ENCODE measurements at regions not wholly inside any gene's neighbourhood (a gene's known extent, or its start where the extent isn't known, plus 50 kb on each side); places are given as distances from the start of the nearest gene placed in this dataset.
"Not testable (repeated sequence)": the region's sequence is repeated elsewhere in the genome, so short reads cannot be mapped to it uniquely, and the experiment has no call there.

DNA sequence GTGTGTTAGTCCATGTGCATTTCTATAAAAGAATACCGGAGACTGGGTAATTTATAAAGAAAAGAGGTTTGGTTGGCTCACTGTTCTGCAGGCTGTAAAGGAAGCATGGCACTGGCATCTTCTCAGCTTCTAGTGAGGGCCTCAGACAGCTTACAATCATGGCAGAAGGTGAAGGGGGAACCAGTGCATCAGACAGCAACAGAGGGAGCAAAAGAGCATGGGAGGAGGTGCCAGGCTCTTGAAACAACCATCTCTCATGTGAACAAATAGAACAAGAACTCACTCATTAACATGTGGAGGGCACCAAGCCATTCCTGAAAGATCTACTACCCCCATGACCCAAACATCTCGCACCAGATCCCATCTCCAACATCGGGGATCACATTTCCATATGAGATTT lies 89.2 kb upstream of the IL33 start:
- POLR2A ChIA-PET = no interaction called here
- no peak for ATAC-seq
- H3K4me3 Mint-ChIP-seq = no peak overlapping the region
- no peak for DNase-seq
- no peaks in the 10 kb centered on the region for H3K36me3 Mint-ChIP-seq
- H3K4me1 Mint-ChIP-seq = no peaks in the 10 kb centered on the region
- H3K9me3 Mint-ChIP-seq = no peaks in the 10 kb centered on the region
- no peak overlapping the region for H3K27ac Mint-ChIP-seq
- peaks cover 12 to 40% (median 15%) of the 10 kb centered on the region in 5 donors for H3K27me3 Mint-ChIP-seq

DNA sequence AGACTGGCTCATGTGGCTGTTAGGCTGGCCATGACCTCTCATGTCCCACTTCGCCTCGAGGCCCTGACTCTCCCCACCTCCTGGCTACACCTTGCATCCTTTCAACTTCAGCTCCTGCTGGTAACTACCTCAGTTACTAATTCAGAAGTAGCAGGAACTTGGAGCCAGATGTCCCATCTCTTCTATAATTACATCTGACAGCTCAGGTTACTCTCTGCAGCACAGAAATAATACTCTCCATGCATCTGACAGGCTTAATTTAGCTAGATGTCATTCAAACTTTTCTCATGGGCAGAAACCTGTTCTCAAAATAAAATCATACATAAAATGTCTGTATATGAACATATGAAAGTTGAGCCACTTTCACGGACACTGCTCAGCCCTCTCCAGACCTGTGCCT lies 92.2 kb upstream of the IL33 start:
- H3K36me3 Mint-ChIP-seq = no peaks in the 10 kb centered on the region
- no peak overlapping the region for H3K27ac Mint-ChIP-seq
- H3K4me3 Mint-ChIP-seq = no peak overlapping the region
- no peak for DNase-seq
- peaks cover 6 to 25% (median 9%) of the 10 kb centered on the region in 5 donors for H3K27me3 Mint-ChIP-seq
- no peaks in the 10 kb centered on the region for H3K4me1 Mint-ChIP-seq
- no peaks in the 10 kb centered on the region for H3K9me3 Mint-ChIP-seq
- POLR2A ChIA-PET = no interaction called here
- no peak for ATAC-seq

DNA sequence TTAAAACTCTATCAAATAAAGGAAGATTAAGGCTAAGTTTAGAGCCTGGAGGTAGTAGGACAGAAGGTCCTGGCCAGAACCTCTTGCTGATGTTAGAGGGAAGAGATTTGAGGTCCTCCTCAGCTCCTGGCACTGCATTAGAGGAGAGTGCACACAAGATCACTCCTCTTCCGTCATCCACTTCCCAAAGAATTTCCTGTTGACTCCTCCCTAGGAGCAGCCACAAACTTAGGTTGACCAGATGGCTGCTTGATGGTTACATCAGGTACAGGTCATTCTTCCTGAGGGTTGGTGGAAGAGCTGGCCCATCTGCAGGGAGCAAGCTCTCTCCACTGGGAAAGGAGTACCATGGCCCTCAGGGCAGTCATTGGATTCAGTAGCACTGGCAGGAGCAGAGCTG lies 93.9 kb upstream of the IL33 start:
- Mint-ChIP-seq H3K4me3 (no peak overlapping the region), H3K27me3 (peaks cover 6 to 25% (median 9%) of the 10 kb centered on the region in 5 donors), H3K36me3 (peaks cover 0 to 1% (median 0%) of the 10 kb centered on the region in 3 donors), H3K9me3 (no peaks in the 10 kb centered on the region), H3K27ac (no peak overlapping the region), H3K4me1 (no peaks in the 10 kb centered on the region)
- POLR2A ChIA-PET = no interaction called here
- no peak for ATAC-seq
- no peak for DNase-seq

DNA sequence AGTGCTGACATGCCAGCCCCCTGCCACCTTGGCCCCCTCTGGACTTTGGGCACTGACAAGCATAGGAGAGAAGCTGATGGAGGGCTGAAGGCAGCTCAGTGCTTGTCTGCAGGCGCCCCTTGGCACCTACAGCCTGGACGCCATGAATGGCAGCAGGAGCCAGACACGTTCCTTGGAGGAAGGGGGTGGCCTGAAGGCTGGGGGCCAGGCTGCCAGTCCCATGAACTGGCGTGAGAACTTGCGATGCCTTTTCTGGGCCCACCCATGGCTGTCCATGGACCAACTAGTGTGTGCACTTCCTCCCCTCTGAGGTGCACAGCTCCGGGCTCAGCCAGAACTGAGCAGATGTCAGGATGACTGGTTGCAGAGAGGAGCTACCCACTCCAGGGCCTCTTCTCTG lies 99.0 kb upstream of the RANBP6 start:
- H3K27ac Mint-ChIP-seq = no peak overlapping the region
- H3K9me3 Mint-ChIP-seq = no peaks in the 10 kb centered on the region
- no peak for DNase-seq
- no peak for ATAC-seq
- peaks cover 0 to 1% (median 0%) of the 10 kb centered on the region in 3 donors for H3K36me3 Mint-ChIP-seq
- peaks cover 4 to 11% (median 8%) of the 10 kb centered on the region in 4 donors for H3K4me1 Mint-ChIP-seq
- H3K4me3 Mint-ChIP-seq = no peak overlapping the region
- POLR2A ChIA-PET = no interaction called here
- H3K27me3 Mint-ChIP-seq = no peaks in the 10 kb centered on the region

DNA sequence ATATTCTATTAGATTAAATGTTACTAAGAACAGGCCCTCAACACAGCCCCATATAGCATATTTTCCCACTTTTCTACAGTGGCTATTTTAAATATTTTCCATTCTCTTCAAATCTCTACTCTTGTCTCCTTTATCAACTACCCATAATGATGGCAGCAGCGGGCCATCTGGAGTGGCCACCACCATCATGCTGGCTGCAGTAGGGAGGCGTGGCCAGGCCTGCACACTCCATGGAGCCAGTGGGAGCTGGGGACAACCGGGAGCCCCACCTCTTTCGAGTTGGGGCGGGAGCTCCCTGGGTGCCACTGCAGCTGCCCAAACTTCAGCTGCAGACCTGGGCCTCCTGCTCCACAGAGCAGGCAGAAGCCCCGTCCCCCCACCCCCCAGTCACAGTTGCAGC lies 98.4 kb upstream of the RANBP6 start:
- DNase-seq = no peak
- Mint-ChIP-seq H3K9me3 (no peaks in the 10 kb centered on the region), H3K4me1 (peaks cover 4 to 12% (median 8%) of the 10 kb centered on the region in 4 donors), H3K27ac (no peak overlapping the region), H3K27me3 (no peaks in the 10 kb centered on the region), H3K4me3 (no peak overlapping the region), H3K36me3 (peaks cover 0 to 1% (median 0%) of the 10 kb centered on the region in 3 donors)
- POLR2A ChIA-PET = no interaction called here
- no peak for ATAC-seq

DNA sequence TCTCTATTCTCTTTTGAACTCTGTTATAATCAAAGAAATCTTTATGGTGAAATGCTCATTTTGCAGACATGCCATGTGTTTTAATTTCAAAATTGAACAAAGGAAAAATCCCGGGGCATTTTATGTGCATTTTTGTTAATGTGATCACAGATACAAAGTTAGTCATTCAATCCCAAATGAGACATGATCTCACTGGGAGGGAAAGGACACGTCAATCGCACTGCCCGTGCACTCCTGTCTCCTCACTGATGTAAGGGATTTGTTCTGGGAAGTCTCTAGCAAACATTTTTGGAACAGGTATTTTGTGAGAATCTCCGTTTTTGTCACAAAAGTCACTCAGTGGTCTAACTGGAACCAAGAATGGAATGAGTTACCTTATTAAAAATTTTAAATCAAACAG lies 97.9 kb upstream of the RANBP6 start:
- ATAC-seq = no peak
- H3K9me3 Mint-ChIP-seq = no peaks in the 10 kb centered on the region
- POLR2A ChIA-PET = no interaction called here
- no peak overlapping the region for H3K27ac Mint-ChIP-seq
- no peaks in the 10 kb centered on the region for H3K27me3 Mint-ChIP-seq
- H3K4me1 Mint-ChIP-seq = peaks cover 4 to 12% (median 8%) of the 10 kb centered on the region in 4 donors
- peaks cover 0 to 1% (median 0%) of the 10 kb centered on the region in 3 donors for H3K36me3 Mint-ChIP-seq
- DNase-seq = no peak
- no peak overlapping the region for H3K4me3 Mint-ChIP-seq

DNA sequence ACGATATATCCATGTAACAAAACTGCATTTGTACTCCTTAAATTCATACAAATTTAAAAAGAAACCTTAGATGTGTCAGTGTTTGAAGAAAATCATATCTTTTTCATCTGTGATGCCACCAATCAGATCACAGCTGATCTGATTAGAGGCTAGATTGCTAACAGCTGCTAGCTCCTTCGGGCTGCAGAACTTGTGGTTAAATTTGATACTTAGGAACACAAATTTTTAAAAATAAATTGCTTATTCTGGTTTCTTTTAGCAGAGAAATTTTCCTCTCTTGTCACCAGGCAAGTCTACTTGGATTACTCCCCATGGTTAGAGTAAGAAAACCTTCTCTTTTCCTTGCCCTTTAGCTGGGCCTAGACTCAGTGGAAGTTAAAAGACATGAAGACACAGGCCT lies 94.6 kb upstream of the RANBP6 start:
- Mint-ChIP-seq H3K27ac (peak overlapping the region in 5 of 10 donors; percentile 5 to 58 (median 27)), H3K27me3 (no peaks in the 10 kb centered on the region), H3K9me3 (no peaks in the 10 kb centered on the region), H3K4me1 (peaks cover 5 to 25% (median 21%) of the 10 kb centered on the region in 4 donors), H3K4me3 (no peak overlapping the region), H3K36me3 (no peaks in the 10 kb centered on the region)
- ATAC-seq (no peak), DNase-seq (no peak)
- POLR2A ChIA-PET = no interaction called here

DNA sequence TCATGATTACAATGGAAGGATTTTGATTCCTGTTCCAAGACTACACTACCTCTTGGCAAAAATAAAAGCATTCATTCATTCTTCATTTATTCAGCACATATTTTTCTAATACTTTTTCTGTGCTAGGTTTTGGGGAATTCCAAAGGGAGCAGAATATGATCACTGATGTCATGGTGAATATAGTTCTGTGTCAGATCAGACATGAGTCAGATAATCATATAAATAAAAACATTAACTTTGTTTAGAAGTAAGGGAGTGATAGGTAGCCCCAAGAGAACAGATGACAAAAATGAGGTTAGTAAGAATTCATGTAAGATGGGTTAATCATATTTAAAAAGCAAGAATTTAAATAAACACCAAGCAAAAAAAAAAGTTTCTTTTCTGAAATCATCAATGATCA lies 94.1 kb upstream of the RANBP6 start:
- no peaks in the 10 kb centered on the region for H3K9me3 Mint-ChIP-seq
- H3K36me3 Mint-ChIP-seq = no peaks in the 10 kb centered on the region
- H3K27ac Mint-ChIP-seq = peak overlapping the region in 3 of 10 donors; percentile 7 to 43 (median 10)
- peaks cover 5 to 26% (median 21%) of the 10 kb centered on the region in 4 donors for H3K4me1 Mint-ChIP-seq
- no peak overlapping the region for H3K4me3 Mint-ChIP-seq
- POLR2A ChIA-PET = no interaction called here
- ATAC-seq (no peak), DNase-seq (no peak)
- H3K27me3 Mint-ChIP-seq = no peaks in the 10 kb centered on the region

DNA sequence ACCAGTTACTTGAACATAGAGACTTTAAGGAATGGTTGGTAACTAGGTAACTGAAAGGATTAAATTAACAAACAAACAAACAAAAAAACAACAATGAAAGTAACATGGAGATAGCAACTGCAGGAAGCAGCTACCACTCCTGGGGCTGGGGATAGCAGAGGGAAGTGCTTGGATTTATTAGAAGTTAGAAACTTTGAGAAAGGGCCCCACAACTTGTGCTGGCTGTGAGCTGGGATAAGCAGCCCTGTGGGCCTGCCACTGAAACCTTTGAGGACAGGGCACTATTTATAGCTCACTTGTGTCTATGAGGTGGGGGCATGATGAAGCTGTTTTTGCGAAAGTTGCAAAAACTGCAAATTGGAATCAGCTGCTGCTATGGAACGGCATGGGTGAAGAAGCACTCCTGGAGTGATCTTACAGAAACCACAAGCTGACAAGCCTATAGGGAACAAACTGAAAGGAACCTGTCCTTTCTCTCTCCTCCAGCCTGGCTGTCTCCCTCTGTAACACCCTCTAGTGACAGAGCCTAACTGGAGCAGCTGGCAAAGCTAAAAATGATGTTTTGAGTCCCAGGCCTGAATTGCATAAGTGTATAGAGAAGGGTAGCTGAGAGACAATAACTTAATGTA lies 91.4 kb upstream of the RANBP6 start:
- POLR2A ChIA-PET = no interaction called here
- no peak overlapping the region for H3K4me3 Mint-ChIP-seq
- ATAC-seq (peak in 1 of 2 donors; percentile 57), DNase-seq (no peak)
- H3K9me3 Mint-ChIP-seq = no peaks in the 10 kb centered on the region
- H3K4me1 Mint-ChIP-seq = peaks cover 4 to 26% (median 21%) of the 10 kb centered on the region in 4 donors
- peak overlapping the region in 4 of 10 donors; percentile 5 to 87 (median 12) for H3K27ac Mint-ChIP-seq
- H3K27me3 Mint-ChIP-seq = no peaks in the 10 kb centered on the region
- H3K36me3 Mint-ChIP-seq = no peaks in the 10 kb centered on the region

DNA sequence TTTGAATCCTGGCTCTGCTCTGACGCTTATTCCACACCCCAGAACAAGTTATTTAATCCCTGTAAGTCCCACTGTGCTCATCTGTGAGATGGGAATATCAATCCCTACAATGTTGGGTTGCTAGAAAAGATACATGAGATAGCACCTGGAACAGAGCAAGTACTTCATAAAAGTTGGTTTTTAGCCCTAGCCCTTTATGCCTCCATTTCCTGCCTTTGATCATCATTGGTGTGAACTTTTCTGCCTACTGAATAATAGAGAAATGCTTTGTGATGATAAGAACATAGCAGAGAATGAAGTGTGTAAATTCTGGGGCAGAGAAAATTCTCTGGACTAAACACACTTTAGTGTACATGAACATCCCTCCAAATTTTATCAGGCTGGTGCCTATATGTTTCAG lies 90.3 kb upstream of the RANBP6 start:
- Mint-ChIP-seq H3K9me3 (no peaks in the 10 kb centered on the region), H3K4me3 (no peak overlapping the region), H3K27ac (no peak overlapping the region), H3K27me3 (peaks cover 0 to under 1% (median 0%) of the 10 kb centered on the region in 5 donors), H3K36me3 (no peaks in the 10 kb centered on the region), H3K4me1 (peaks cover 4 to 26% (median 20%) of the 10 kb centered on the region in 4 donors)
- POLR2A ChIA-PET = no interaction called here
- DNase-seq (peak in 1 of 10 donors; percentile 4), ATAC-seq (peak in 1 of 2 donors; percentile 35)

DNA sequence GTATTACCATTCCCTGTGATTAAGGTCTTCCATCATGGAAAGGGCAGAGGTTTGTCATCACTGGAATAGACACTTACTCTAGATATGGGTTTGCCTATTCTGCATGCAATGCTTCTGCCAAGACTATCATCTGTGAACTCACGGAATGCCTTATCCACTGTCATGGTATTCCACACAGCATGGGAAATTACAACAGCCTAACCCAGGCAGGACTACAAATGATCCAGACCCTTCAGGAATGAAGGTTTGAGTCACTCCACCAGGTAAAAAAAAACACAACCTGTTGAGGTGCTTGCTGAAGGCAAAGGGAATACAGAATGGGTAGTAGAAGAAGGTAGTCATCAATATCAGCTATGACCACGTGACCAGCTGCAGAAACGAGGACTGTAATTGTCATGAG lies 89.0 kb upstream of the RANBP6 start:
- H3K4me3 Mint-ChIP-seq, DNase-seq, POLR2A ChIA-PET, H3K36me3 Mint-ChIP-seq, ATAC-seq, H3K27ac Mint-ChIP-seq, H3K9me3 Mint-ChIP-seq: not testable (repeated sequence)
- Mint-ChIP-seq H3K27me3 (peaks cover 0 to 14% (median 4%) of the 10 kb centered on the region in 5 donors), H3K4me1 (peaks cover 2 to 19% (median 11%) of the 10 kb centered on the region in 4 donors)

DNA sequence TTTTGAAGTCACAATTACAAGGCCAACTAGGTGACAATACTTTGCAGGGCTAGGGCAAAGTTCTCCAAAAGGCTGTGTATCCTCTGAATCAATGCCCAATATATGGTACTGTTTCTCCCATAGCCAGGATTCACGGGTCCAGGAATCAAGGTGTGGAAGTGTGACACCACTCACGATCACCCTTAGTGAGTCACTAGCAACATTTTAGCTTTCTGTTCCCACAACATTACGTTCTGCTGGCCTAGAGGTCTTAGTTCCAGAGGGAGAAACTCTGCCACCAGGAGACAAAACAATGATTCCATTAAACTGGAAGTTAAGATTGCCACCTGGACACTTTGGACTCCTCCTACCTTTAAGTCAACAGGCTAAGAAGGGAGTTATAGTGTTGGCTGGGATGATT lies 88.5 kb upstream of the RANBP6 start:
- DNase-seq, H3K4me3 Mint-ChIP-seq, ATAC-seq, H3K36me3 Mint-ChIP-seq, POLR2A ChIA-PET, H3K9me3 Mint-ChIP-seq, H3K27ac Mint-ChIP-seq: not testable (repeated sequence)
- peaks cover 2 to 19% (median 10%) of the 10 kb centered on the region in 4 donors for H3K4me1 Mint-ChIP-seq
- peaks cover 0 to 18% (median 4%) of the 10 kb centered on the region in 5 donors for H3K27me3 Mint-ChIP-seq

DNA sequence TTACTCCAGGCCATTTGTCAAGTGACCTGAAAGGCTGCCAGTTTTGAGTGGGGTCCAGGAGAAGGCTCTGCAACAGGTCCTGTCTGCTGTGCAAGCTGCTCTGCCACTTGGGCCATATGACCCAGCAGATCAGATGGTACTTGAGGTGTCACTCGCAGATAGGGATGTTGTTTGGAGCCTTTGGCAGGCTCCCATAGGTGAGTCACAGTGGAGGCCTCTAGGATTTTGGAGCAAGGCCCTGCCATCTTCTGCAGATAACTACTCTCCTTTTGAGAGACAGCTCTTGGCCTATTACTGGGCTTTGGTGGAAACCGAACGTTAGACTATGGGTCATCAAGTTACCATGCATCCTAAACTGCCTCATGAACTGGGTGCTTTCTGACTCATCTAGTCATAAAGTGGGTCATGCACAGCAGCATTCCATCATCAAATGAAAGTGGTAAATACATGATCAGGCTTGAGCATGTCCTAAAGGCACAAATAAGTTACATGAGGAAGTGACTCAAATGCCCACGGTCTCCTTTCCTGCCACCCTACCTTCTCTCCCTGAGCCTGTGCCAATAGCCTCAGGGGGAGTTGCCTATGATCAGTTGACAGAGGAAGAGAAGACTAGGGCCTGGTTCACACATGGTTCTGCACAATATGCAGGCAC lies 87.0 kb upstream of the RANBP6 start:
- ATAC-seq, H3K36me3 Mint-ChIP-seq, H3K4me3 Mint-ChIP-seq, DNase-seq, H3K27ac Mint-ChIP-seq, H3K9me3 Mint-ChIP-seq, POLR2A ChIA-PET: not testable (repeated sequence)
- Mint-ChIP-seq H3K4me1 (peaks cover 2 to 19% (median 10%) of the 10 kb centered on the region in 4 donors), H3K27me3 (peaks cover 0 to 18% (median 8%) of the 10 kb centered on the region in 5 donors)

Measured in naive thymus-derived CD8-positive, alpha-beta T cell (primary cell).